ENCODE measurements at regions not wholly inside any gene's neighbourhood (a gene's known extent, or its start where the extent isn't known, plus 50 kb on each side); places are given as distances from the start of the nearest gene placed in this dataset.

- H3K79me2 ChIP-seq (ENCODE audit: control insufficient read depth, insufficient read depth, low read length) = no peaks in the 10 kb centered on the region
- no peak for DNase-seq (ENCODE audit: low read depth, low spot score)
- H3K4me1 ChIP-seq (ENCODE audit: control insufficient read depth, insufficient read depth, low read length) = no peaks in the 10 kb centered on the region
- ChIA-PET CTCF (interaction anchor here (1.2 to 1.3 kb wide), 2 partner anchors 13 to 62 kb away, joined by 3 to 4 read pairs; partner anchors contain the start of gene COMTD1), POLR2A (interaction anchor here (0.6 kb wide), 1 partner anchor 312 kb away, joined by 4 read pairs; no protein-coding TSS in a partner anchor), SMC1A (ENCODE audit: uncharacterized antibody, unreplicated experiment) (interaction anchor here (0.9 to 1.3 kb wide), 5 partner anchors 13 to 790 kb away, joined by 3 to 5 read pairs (median 3); no protein-coding TSS in a partner anchor), RAD21 (ENCODE audit: unreplicated experiment) (interaction anchor here (0.8 to 1.5 kb wide), 2 partner anchors 14 to 790 kb away, joined by 3 to 4 read pairs; no protein-coding TSS in a partner anchor)
- no peak overlapping the region for H3K4me2 ChIP-seq (ENCODE audit: control insufficient read depth, insufficient read depth)
- TF ChIP-seq EGR1 (IDR thresholded peaks at IDR 0.05; ENCODE audit: borderline replicate concordance in 1 of 2, low read depth in 2 of 2, low read length in 2 of 2) = no peak
- TF ChIP-seq FOXK2 (IDR thresholded peaks at IDR 0.05) = no peak
- TF ChIP-seq MTA2 (IDR thresholded peaks at IDR 0.05; ENCODE audit: low read depth) = 0 out of 2 replicates have a peak, but pooled peaks have one; percentile 11
- no peak overlapping the region for H2AFZ ChIP-seq (ENCODE audit: control insufficient read depth, low read depth, low read length)
- no peaks in the 10 kb centered on the region for H4K20me1 ChIP-seq (ENCODE audit: control insufficient read depth, insufficient read depth)
- ATAC-seq = peak; percentile 23
- intact Hi-C loops (cut with micrococcal nuclease; ENCODE audit: unreplicated experiment) = no loop called here
- no peak overlapping the region for H3K4me3 ChIP-seq
- H3K36me3 ChIP-seq (ENCODE audit: control insufficient read depth in 2 of 2, insufficient read depth in 2 of 2, low read length in 1 of 2) = no peaks in the 10 kb centered on the region
- H3K27me3 ChIP-seq (replicated peaks in 1 of 2; ENCODE audit: control insufficient read depth in 2 of 2, insufficient read depth in 2 of 2, low read length in 1 of 2) = peaks cover 3 to 7% of the 10 kb centered on the region in 2 experiments; a peak in 3 of 4 replicates
- no peak overlapping the region for H3K27ac ChIP-seq (ENCODE audit: control insufficient read depth, insufficient read depth)
- FAIRE-seq = no peak
- in situ Hi-C loops (cut with MboI) = no loop called here
- no TSS peak for BruUV-seq (replicated peaks)
- H3K9me3 ChIP-seq (replicated peaks; ENCODE audit: control insufficient read depth, insufficient read depth, low read length) = no peaks in the 10 kb centered on the region; the same call in 2 of the 3 replicates
- 0% methylated on average over 2 of the region's 2 CpGs for WGBS (ENCODE audit: insufficient coverage, insufficient replicate concordance, low lambda C conversion rate, missing lambda C conversion rate)
- H3K9ac ChIP-seq (ENCODE audit: control insufficient read depth, insufficient read depth, low read length) = no peak overlapping the region
Observed at GRCh38 chr10:75297021-75297599, 61.4 kb upstream of the COMTD1 start.

GRCh38 chr10:75295868-75296441, 60.2 kb upstream of the COMTD1 start:
- intact Hi-C loops (cut with micrococcal nuclease; ENCODE audit: unreplicated experiment) (no loop called here), in situ Hi-C loops (cut with MboI) (no loop called here)
- FAIRE-seq = no peak
- H3K9me3 ChIP-seq (replicated peaks; ENCODE audit: control insufficient read depth, insufficient read depth, low read length) = no peaks in the 10 kb centered on the region; the same call in 2 of the 3 replicates
- H3K4me2 ChIP-seq (ENCODE audit: control insufficient read depth, insufficient read depth) = peak overlapping the region; percentile 93; the same call in 1 of the 2 replicates
- no peak overlapping the region for H3K9ac ChIP-seq (ENCODE audit: control insufficient read depth, insufficient read depth, low read length)
- no peak overlapping the region for H3K4me3 ChIP-seq
- peak overlapping the region; percentile 76; the same call in 1 of the 2 replicates for H2AFZ ChIP-seq (ENCODE audit: control insufficient read depth, low read depth, low read length)
- H4K20me1 ChIP-seq (ENCODE audit: control insufficient read depth, insufficient read depth) = no peaks in the 10 kb centered on the region
- ChIA-PET SMC1A (ENCODE audit: uncharacterized antibody, unreplicated experiment) (interaction anchor here (0.8 to 1.3 kb wide), 2 partner anchors 12 to 741 kb away, joined by 3 to 4 read pairs; no protein-coding TSS in a partner anchor), RAD21 (ENCODE audit: unreplicated experiment) (interaction anchor here (1.5 kb wide), 1 partner anchor 791 kb away, joined by 4 read pairs; no protein-coding TSS in a partner anchor), CTCF (interaction anchor here (0.7 to 1.3 kb wide), 4 partner anchors 12 to 1521 kb away, joined by 3 read pairs; no protein-coding TSS in a partner anchor), POLR2A (no interaction called here)
- no peaks in the 10 kb centered on the region for H3K79me2 ChIP-seq (ENCODE audit: control insufficient read depth, insufficient read depth, low read length)
- no peak overlapping the region for H3K27ac ChIP-seq (ENCODE audit: control insufficient read depth, insufficient read depth)
- DNase-seq (ENCODE audit: low read depth, low spot score) = no peak
- 46% methylated on average over 10 of the region's 10 CpGs for WGBS (ENCODE audit: insufficient coverage, insufficient replicate concordance, low lambda C conversion rate, missing lambda C conversion rate)
- BruUV-seq (replicated peaks) = no TSS peak
- peaks cover 3 to 7% of the 10 kb centered on the region in 2 experiments; a peak in 3 of 4 replicates for H3K27me3 ChIP-seq (replicated peaks in 1 of 2; ENCODE audit: control insufficient read depth in 2 of 2, insufficient read depth in 2 of 2, low read length in 1 of 2)
- H3K4me1 ChIP-seq (ENCODE audit: control insufficient read depth, insufficient read depth, low read length) = no peaks in the 10 kb centered on the region
- peak; percentile 5; the same call in 2 of the 3 replicates for ATAC-seq
- TF ChIP-seq, protein P1, sequence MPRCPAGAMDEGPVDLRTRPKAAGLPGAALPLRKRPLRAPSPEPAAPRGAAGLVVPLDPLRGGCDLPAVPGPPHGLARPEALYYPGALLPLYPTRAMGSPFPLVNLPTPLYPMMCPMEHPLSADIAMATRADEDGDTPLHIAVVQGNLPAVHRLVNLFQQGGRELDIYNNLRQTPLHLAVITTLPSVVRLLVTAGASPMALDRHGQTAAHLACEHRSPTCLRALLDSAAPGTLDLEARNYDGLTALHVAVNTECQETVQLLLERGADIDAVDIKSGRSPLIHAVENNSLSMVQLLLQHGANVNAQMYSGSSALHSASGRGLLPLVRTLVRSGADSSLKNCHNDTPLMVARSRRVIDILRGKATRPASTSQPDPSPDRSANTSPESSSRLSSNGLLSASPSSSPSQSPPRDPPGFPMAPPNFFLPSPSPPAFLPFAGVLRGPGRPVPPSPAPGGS (IDR thresholded peaks at IDR 0.05; ENCODE audit: borderline replicate concordance, insufficient read depth, low read depth, low read length, poor library complexity, severe bottlenecking) = no peak
- TF ChIP-seq ZSCAN29 (IDR thresholded peaks at IDR 0.05) = no peak
- H3K36me3 ChIP-seq (ENCODE audit: control insufficient read depth in 2 of 2, insufficient read depth in 2 of 2, low read length in 1 of 2) = no peaks in the 10 kb centered on the region

All from GM12878 (cell line).